SU-DHL-6 (cell line): ENCODE measurements at regions not wholly inside any gene's neighbourhood (a gene's known extent, or its start where the extent isn't known, plus 50 kb on each side); places are given as distances from the start of the nearest gene placed in this dataset.

Experiments
- CTCF ChIP-seq: fragments of 200-600 bp; sonication (generic); IDR thresholded peaks from one replicate; pipeline ENCODE4 v1.5.1; 2017; ENCODE audit warnings: antibody characterized with exemption, mild to moderate bottlenecking, low read length, moderate library complexity; ENCODE audit not compliant: insufficient read depth, poor library complexity, severe bottlenecking
- EZH2phosphoT487 ChIP-seq: fragments of 200-600 bp; sonication (generic), shearing (Covaris generic); conservative IDR thresholded peaks from 2 replicates; pipeline ENCODE4 v1.6.1; 2018; ENCODE audit warnings: mild to moderate bottlenecking, antibody characterized with exemption, low read length, moderate library complexity, mixed read lengths

- TF ChIP-seq CTCF (no peak), EZH2phosphoT487 (no peak)
Observed at GRCh38 chr19:7417671-7418324, 69.1 kb downstream of the ARHGEF18 start.
